Fibroblast of pulmonary artery (primary cell): ENCODE measurements at regions not wholly inside any gene's neighbourhood (a gene's known extent, or its start where the extent isn't known, plus 50 kb on each side); places are given as distances from the start of the nearest gene placed in this dataset.

Experiments used
- DNase-seq: peaks from one replicate; pipeline ENCODE4 v3.0.0-alpha.2; 2010; ENCODE audit warnings: low read depth
- H3K4me3 ChIP-seq: replicated peaks from 2 replicates; pipeline ENCODE4 v1.5.1; 2011; ENCODE audit warnings: low read depth, mild to moderate bottlenecking, control low read depth, low read length, moderate library complexity
- CTCF ChIP-seq: IDR thresholded peaks from 2 replicates; pipeline ENCODE4 v1.5.1; 2011; ENCODE audit warnings: mild to moderate bottlenecking, control low read depth, low read length, inconsistent platforms; ENCODE audit errors: missing control alignments

GRCh38 chr2:151095463-151095862 lies 166.2 kb downstream of the RBM43 start:
- no peak overlapping the region for H3K4me3 ChIP-seq
- no peak for TF ChIP-seq CTCF
- no peak for DNase-seq

- H3K4me3 ChIP-seq: no peak overlapping the region
- no peak for TF ChIP-seq CTCF
- no peak for DNase-seq
Observed at GRCh38 chr2:151091583-151091982, 170.1 kb downstream of the RBM43 start.

GRCh38 chr2:151087377-151087776 lies 174.3 kb downstream of the RBM43 start:
- H3K4me3 ChIP-seq: no peak overlapping the region
- DNase-seq: no peak
- no peak for TF ChIP-seq CTCF

- H3K4me3 ChIP-seq: no peak overlapping the region
- no peak for DNase-seq
- TF ChIP-seq CTCF: no peak
Observed at GRCh38 chr2:151085181-151085611, 176.5 kb downstream of the RBM43 start.

DNA sequence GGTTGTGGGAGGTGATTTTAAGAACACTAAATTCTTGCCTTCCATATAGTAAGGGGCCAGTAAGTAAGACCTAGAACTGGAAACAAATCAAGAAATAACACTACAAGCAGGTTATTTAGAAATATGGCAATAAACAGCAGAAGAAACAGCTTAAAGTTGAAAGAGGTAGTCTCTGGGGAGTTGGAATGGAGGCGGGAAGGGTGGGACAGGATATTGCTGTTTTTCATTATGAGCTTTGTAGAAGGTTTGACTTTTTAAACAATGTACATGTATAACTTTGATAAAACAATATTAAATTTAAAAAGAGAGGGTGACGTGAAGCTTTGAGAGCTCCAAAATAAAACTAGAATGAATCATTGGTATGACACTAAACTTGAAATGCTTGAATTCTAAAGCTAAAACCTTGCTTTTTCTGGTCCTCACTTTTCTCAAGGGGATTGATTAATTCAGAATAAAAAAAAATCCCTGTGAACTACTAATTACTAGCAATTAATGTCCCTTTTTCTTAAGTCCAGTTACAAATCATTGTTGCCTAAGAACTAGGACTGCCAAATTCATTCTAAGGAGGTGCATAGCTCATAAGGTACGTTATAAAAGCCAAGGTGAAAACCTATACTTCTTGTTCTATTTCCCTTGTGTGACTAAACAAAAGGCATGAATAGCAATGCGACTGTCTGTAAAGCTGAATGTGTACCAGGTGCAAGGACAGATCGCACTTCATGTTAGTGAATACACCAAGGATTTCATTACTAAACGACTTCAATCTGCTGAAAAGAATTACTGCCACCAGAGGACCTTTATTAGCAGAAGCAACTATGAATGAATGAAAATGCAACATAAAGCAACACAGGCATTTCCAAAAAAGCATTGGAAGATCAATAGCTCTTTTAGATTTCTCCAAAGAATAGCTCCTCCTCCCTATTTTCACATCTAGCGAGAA lies 177.5 kb downstream of the RBM43 start:
- TF ChIP-seq CTCF: no peak
- H3K4me3 ChIP-seq: no peak overlapping the region
- DNase-seq: peak; percentile 61

DNA sequence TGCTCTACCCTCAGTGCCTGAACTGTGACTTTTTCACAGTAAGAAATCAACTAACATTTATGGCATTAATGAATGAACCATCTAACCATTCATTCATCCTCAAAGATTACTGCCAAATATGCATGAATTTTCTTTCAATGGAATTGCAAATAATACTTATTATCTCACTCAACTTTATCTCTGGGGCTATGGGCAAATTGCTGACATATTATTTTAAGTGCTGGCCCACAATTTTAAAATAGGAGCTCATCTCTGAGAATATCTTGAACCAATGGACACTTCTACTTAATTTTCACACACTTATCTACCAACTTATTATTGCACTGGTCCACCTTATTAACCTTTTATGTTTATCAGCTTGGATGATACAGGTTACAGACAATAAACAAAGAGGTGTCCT lies 182.8 kb downstream of the RBM43 start:
- DNase-seq: no peak
- no peak overlapping the region for H3K4me3 ChIP-seq
- no peak for TF ChIP-seq CTCF

DNA sequence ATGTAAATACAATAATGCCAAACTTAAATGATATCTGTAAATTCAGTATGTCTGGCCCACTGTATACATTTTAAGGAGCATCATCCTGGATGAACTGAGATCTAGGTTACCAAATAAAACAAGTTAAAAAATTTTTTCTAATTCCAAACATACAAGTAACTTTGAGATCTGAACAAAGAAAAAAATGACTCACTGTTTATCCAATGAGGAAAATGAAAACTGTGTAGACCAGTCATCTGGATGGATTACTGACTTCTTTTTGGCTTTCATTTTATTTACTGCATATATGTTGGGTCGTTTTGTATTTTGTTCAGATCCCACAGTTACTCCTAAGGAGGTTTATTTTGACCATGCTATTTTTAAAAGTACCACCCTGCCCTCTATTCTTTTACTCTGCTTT lies 189.8 kb downstream of the RBM43 start:
- no peak overlapping the region for H3K4me3 ChIP-seq
- no peak for TF ChIP-seq CTCF
- DNase-seq: no peak
